IMR-90 (cell line): ENCODE measurements at regions not wholly inside any gene's neighbourhood (a gene's known extent, or its start where the extent isn't known, plus 50 kb on each side); places are given as distances from the start of the nearest gene placed in this dataset.

Source experiments
- ATAC-seq: fragments of 200-7000 bp; cut with Tn5 transposase; 2 replicates; pipeline ENCODE4 v1.9.1; 2020; ENCODE audit warnings: low read depth, mild to moderate bottlenecking, moderate library complexity
- BruUV-seq: library from RNA; stranded (reverse); fragments of 400-500 nt; replicated peaks from 2 replicates; lab custom pipeline; 2021; lab: Mats Ljungman, UMichigan
- CTCF ChIA-PET: fragments of 300-600 bp; formaldehyde crosslinking; extraction: SDS; loops from one replicate; lab custom pipeline; 2021; ENCODE audit warnings: antibody characterized with exemption; lab: Yijun Ruan, JAX
- POLR2A ChIA-PET: fragments of 300-600 bp; sonication (Branson Sonifier 250); formaldehyde crosslinking; loops from one replicate; lab custom pipeline; 2022; ENCODE audit warnings: antibody characterized with exemption; ENCODE audit not compliant: unreplicated experiment; lab: Charles Lee
- DNase-seq: peaks from one replicate; pipeline ENCODE4 v3.0.0; 2013
- H2AFZ ChIP-seq: replicated peaks from 2 replicates; pipeline ENCODE3; 2013; ENCODE audit warnings: low read length, mild to moderate bottlenecking; ENCODE audit not compliant: poor library complexity
- H2AK5ac ChIP-seq: 2 replicates; pipeline ENCODE4 v1.6.1; 2013; ENCODE audit warnings: low read depth, low read length, inconsistent platforms
- H2AK9ac ChIP-seq: replicated peaks from 2 replicates; pipeline ENCODE3; 2013; ENCODE audit warnings: mild to moderate bottlenecking, low read depth, low read length, moderate library complexity; ENCODE audit not compliant: poor library complexity
- H2BK120ac ChIP-seq: 2 replicates; pipeline ENCODE4 v1.6.1; 2013; ENCODE audit warnings: low read depth, low read length, inconsistent platforms
- H2BK15ac ChIP-seq: 3 replicates; pipeline ENCODE4 v1.6.1; 2013; ENCODE audit warnings: low read depth, low read length, inconsistent platforms
- H2BK20ac ChIP-seq: 2 replicates; pipeline ENCODE4 v1.6.1; 2013; ENCODE audit warnings: low read depth, mild to moderate bottlenecking, inconsistent platforms, low read length, moderate library complexity
- H2BK5ac ChIP-seq: 2 replicates; pipeline ENCODE4 v1.6.1; 2013; ENCODE audit warnings: mild to moderate bottlenecking, low read depth, low read length, inconsistent platforms; ENCODE audit not compliant: poor library complexity, severe bottlenecking
- H3K14ac ChIP-seq: replicated peaks from 2 replicates; pipeline ENCODE4 v1.6.1; 2013; ENCODE audit warnings: low read depth, low read length, inconsistent platforms
- H3K18ac ChIP-seq: 2 replicates; pipeline ENCODE4 v1.6.1; 2013; ENCODE audit warnings: low read depth, low read length, control low read depth
- H3K23ac ChIP-seq: 2 replicates; pipeline ENCODE4 v1.6.1; 2013; ENCODE audit warnings: low read depth, low read length, inconsistent platforms
- H3K27ac ChIP-seq: 2 replicates; pipeline ENCODE4 v1.5.1; 2013; ENCODE audit warnings: mild to moderate bottlenecking, control low read depth, low read length; ENCODE audit not compliant: insufficient read depth
- H3K27me3 ChIP-seq: 2 replicates; pipeline ENCODE4 v1.6.1; 2013; ENCODE audit warnings: low read length; ENCODE audit not compliant: control insufficient read depth, insufficient read depth
- H3K36me3 ChIP-seq: 2 replicates; pipeline ENCODE4 v1.6.1; 2013; ENCODE audit warnings: low read length, mixed read lengths; ENCODE audit not compliant: control insufficient read depth, insufficient read depth
- H3K4ac ChIP-seq: 2 replicates; pipeline ENCODE4 v1.6.1; 2013; ENCODE audit warnings: low read depth, low read length, inconsistent platforms
- H3K4me1 ChIP-seq: 2 replicates; pipeline ENCODE4 v1.6.1; 2013; ENCODE audit warnings: low read length, mixed read lengths; ENCODE audit not compliant: control insufficient read depth, insufficient read depth
- H3K4me2 ChIP-seq: 2 replicates; pipeline ENCODE4 v1.6.1; 2013; ENCODE audit warnings: low read depth, mild to moderate bottlenecking, control low read depth, low read length, moderate library complexity
- H3K4me3 ChIP-seq: 2 replicates; pipeline ENCODE4 v1.5.1; 2013; ENCODE audit warnings: low read depth, mild to moderate bottlenecking, control low read depth, low read length, moderate library complexity; ENCODE audit not compliant: insufficient read depth
- H3K56ac ChIP-seq: 2 replicates; pipeline ENCODE4 v1.6.1; 2013; ENCODE audit warnings: low read length, inconsistent platforms; ENCODE audit not compliant: insufficient read depth; ENCODE audit errors: extremely low read depth
- H3K79me1 ChIP-seq, 2 experiments: 2 replicates each; pipeline ENCODE4 v1.6.1; 2013; ENCODE audit warnings: low read length in 2 of 2, inconsistent platforms in 1 of 2, low read depth in 1 of 2
- H3K9ac ChIP-seq: 2 replicates; pipeline ENCODE4 v1.6.1; 2013; ENCODE audit warnings: low read depth, low read length, control low read depth
- H3K9me1 ChIP-seq: 2 replicates; pipeline ENCODE4 v1.6.1; 2013; ENCODE audit warnings: low read length, inconsistent platforms; ENCODE audit not compliant: insufficient read depth
- H3K9me3 ChIP-seq: 2 replicates; pipeline ENCODE4 v1.6.1; 2013; ENCODE audit warnings: low read length; ENCODE audit not compliant: control insufficient read depth, insufficient read depth
- H4K20me1 ChIP-seq: 2 replicates; pipeline ENCODE4 v1.6.1; 2013; ENCODE audit warnings: low read length, inconsistent platforms; ENCODE audit not compliant: insufficient read depth
- H4K5ac ChIP-seq: 2 replicates; pipeline ENCODE4 v1.6.1; 2013; ENCODE audit warnings: mild to moderate bottlenecking, low read depth, low read length, control low read depth
- H4K8ac ChIP-seq, 2 experiments: 2 replicates each; pipeline ENCODE4 v1.6.1; 2013; ENCODE audit warnings: low read depth in 2 of 2, low read length in 2 of 2, control low read depth in 1 of 2, inconsistent platforms in 1 of 2
- H4K91ac ChIP-seq: 2 replicates; pipeline ENCODE4 v1.6.1; 2013; ENCODE audit warnings: low read depth, low read length, inconsistent platforms; ENCODE audit not compliant: insufficient read depth
- BHLHE40 ChIP-seq: fragments of 150-350 bp; IDR thresholded peaks from 2 replicates; pipeline ENCODE4 v1.6.1; 2016; ENCODE audit warnings: mild to moderate bottlenecking, low read depth, low read length
- CEBPB ChIP-seq: IDR thresholded peaks from 2 replicates; pipeline ENCODE4 v1.6.1; 2012; ENCODE audit warnings: low read depth, low read length, improper control_type of control experiment
- CHD1 ChIP-seq: IDR thresholded peaks from 2 replicates; pipeline ENCODE4 v1.6.1; 2012; ENCODE audit warnings: low read depth, low read length, improper control_type of control experiment
- FOS ChIP-seq: fragments of 150-350 bp; IDR thresholded peaks from 2 replicates; pipeline ENCODE4 v1.6.1; 2016; ENCODE audit warnings: low read depth, low read length
- MAFK ChIP-seq: IDR thresholded peaks from 2 replicates; pipeline ENCODE4 v1.6.1; 2012; ENCODE audit warnings: low read depth, low read length, improper control_type of control experiment
- MAZ ChIP-seq: IDR thresholded peaks from 2 replicates; pipeline ENCODE4 v1.6.1; 2012; ENCODE audit warnings: low read depth, mild to moderate bottlenecking, low read length, improper control_type of control experiment, moderate library complexity, borderline replicate concordance
- MXI1 ChIP-seq: IDR thresholded peaks from 2 replicates; pipeline ENCODE4 v1.6.1; 2012; ENCODE audit warnings: low read depth, mild to moderate bottlenecking, low read length, moderate library complexity, borderline replicate concordance
- NFE2L2 ChIP-seq: fragments of 150-350 bp; IDR thresholded peaks from 2 replicates; pipeline ENCODE4 v1.6.1; 2016; ENCODE audit warnings: low read depth, mild to moderate bottlenecking, low read length
- POLR2A ChIP-seq: IDR thresholded peaks from 2 replicates; pipeline ENCODE4 v1.6.1; 2012; ENCODE audit warnings: mild to moderate bottlenecking, low read depth, low read length
- RAD21 ChIP-seq: IDR thresholded peaks from 2 replicates; pipeline ENCODE4 v1.6.1; 2012; ENCODE audit warnings: low read length, improper control_type of control experiment
- RCOR1 ChIP-seq: IDR thresholded peaks from 2 replicates; pipeline ENCODE4 v1.6.1; 2012; ENCODE audit warnings: mild to moderate bottlenecking, low read length, improper control_type of control experiment; ENCODE audit not compliant: insufficient replicate concordance
- SMC3 ChIP-seq: fragments of 150-350 bp; IDR thresholded peaks from 2 replicates; pipeline ENCODE4 v1.6.1; 2016; ENCODE audit warnings: low read depth, mild to moderate bottlenecking, antibody characterized with exemption, low read length, moderate library complexity
- WGBS, 2 experiments: methylation state at CpG; one replicate each; pipeline versions ENCODE4 v1.1.5 to v1.1.7; 2013; ENCODE audit warnings: missing lambda C conversion rate in 2 of 2; ENCODE audit not compliant: insufficient read length in 1 of 2; ENCODE audit errors: extremely low coverage in 2 of 2; 5-methylcytosine and 5-hydroxymethylcytosine counted together
- dilution Hi-C: fragments of 300-500 bp; cut with HindIII; formaldehyde crosslinking; loops from one replicate; pipeline ENCODE4 v1.14.3; 2018; ENCODE audit warnings: low sequenced_read_pairs; ENCODE audit not compliant: unreplicated experiment
- in situ Hi-C: fragments of 300-500 bp; cut with MboI; formaldehyde crosslinking; loops from 3 replicates; pipeline ENCODE4 v1.14.3; 2019; ENCODE audit warnings: low sequenced_read_pairs, inconsistent platforms, mixed read lengths
- intact Hi-C: fragments of 100-400 bp; cut with micrococcal nuclease; formaldehyde crosslinking; loops from 2 replicates; pipeline ENCODE4 v1.10.0; 2022
- TF ChIP-seq, protein P1 (sequence below): fragments of 150-350 bp; IDR thresholded peaks from 2 replicates; pipeline ENCODE4 v1.6.1; 2016; ENCODE audit warnings: low read depth, mild to moderate bottlenecking, low read length, moderate library complexity, borderline replicate concordance
- TF ChIP-seq, protein P2 (sequence below): conservative IDR thresholded peaks from 2 replicates; pipeline ENCODE4 v1.5.1; 2012; ENCODE audit warnings: mild to moderate bottlenecking, low read depth, low read length, improper control_type of control experiment
- TF ChIP-seq, protein P3 (sequence below): fragments of 150-350 bp; IDR thresholded peaks from 2 replicates; pipeline ENCODE4 v1.6.1; 2017; ENCODE audit warnings: mild to moderate bottlenecking, antibody characterized with exemption, low read length, low read depth

DNA sequence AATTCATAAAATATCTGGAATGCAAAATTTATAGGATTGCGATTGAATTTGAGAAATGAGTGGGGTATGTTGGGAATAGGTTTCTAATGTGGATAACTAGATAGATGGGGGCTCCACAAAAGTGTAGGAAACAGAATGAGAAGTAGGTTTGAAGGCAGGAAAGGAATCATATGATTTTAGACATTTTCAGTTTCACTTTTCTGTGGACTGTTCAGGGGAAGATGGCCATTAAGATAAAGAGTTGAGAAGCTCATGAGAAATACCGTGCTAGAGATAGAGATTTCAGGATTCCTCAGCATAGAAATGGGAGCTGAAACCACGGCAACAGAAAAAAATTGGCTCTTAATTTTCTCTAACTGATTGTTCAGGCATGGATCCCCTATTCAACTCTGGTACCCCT is 163.4 kb upstream of the CD180 start:
- no peak overlapping the region for H2BK20ac ChIP-seq
- in situ Hi-C loops (no loop called here), dilution Hi-C loops (no loop called here), intact Hi-C loops (no loop called here)
- TF ChIP-seq NFE2L2 (no peak), SMC3 (no peak), BHLHE40 (no peak), CHD1 (no peak), MAZ (no peak), CEBPB (no peak), RCOR1 (no peak), RAD21 (no peak), POLR2A (no peak), MAFK (no peak), MXI1 (no peak), FOS (no peak)
- TF ChIP-seq, protein P1, sequence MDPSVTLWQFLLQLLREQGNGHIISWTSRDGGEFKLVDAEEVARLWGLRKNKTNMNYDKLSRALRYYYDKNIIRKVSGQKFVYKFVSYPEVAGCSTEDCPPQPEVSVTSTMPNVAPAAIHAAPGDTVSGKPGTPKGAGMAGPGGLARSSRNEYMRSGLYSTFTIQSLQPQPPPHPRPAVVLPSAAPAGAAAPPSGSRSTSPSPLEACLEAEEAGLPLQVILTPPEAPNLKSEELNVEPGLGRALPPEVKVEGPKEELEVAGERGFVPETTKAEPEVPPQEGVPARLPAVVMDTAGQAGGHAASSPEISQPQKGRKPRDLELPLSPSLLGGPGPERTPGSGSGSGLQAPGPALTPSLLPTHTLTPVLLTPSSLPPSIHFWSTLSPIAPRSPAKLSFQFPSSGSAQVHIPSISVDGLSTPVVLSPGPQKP, result no peak
- TF ChIP-seq, protein P2, sequence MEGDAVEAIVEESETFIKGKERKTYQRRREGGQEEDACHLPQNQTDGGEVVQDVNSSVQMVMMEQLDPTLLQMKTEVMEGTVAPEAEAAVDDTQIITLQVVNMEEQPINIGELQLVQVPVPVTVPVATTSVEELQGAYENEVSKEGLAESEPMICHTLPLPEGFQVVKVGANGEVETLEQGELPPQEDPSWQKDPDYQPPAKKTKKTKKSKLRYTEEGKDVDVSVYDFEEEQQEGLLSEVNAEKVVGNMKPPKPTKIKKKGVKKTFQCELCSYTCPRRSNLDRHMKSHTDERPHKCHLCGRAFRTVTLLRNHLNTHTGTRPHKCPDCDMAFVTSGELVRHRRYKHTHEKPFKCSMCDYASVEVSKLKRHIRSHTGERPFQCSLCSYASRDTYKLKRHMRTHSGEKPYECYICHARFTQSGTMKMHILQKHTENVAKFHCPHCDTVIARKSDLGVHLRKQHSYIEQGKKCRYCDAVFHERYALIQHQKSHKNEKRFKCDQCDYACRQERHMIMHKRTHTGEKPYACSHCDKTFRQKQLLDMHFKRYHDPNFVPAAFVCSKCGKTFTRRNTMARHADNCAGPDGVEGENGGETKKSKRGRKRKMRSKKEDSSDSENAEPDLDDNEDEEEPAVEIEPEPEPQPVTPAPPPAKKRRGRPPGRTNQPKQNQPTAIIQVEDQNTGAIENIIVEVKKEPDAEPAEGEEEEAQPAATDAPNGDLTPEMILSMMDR, result no peak
- TF ChIP-seq, protein P3, sequence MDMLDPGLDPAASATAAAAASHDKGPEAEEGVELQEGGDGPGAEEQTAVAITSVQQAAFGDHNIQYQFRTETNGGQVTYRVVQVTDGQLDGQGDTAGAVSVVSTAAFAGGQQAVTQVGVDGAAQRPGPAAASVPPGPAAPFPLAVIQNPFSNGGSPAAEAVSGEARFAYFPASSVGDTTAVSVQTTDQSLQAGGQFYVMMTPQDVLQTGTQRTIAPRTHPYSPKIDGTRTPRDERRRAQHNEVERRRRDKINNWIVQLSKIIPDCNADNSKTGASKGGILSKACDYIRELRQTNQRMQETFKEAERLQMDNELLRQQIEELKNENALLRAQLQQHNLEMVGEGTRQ, result no peak
- no peak overlapping the region for H2BK5ac ChIP-seq
- no peak overlapping the region for H2AK9ac ChIP-seq
- no peak overlapping the region for H4K8ac ChIP-seq
- no peak for DNase-seq
- no peak for ATAC-seq
- H3K27ac ChIP-seq, result no peak overlapping the region
- H3K9me3 ChIP-seq, result no peaks in the 10 kb centered on the region
- no peak overlapping the region for H3K4me3 ChIP-seq
- no peak overlapping the region for H3K9ac ChIP-seq
- no peak overlapping the region for H3K56ac ChIP-seq
- H2BK15ac ChIP-seq, result no peak overlapping the region
- no peak overlapping the region for H3K18ac ChIP-seq
- no peak overlapping the region for H2AFZ ChIP-seq
- H4K20me1 ChIP-seq, result no peaks in the 10 kb centered on the region
- ChIA-PET POLR2A (no interaction called here), CTCF (no interaction called here)
- H3K4me2 ChIP-seq, result no peak overlapping the region
- no peak overlapping the region for H2BK120ac ChIP-seq
- BruUV-seq, result no TSS peak
- 0 out of 2 replicates have a peak, but pooled peaks cover 5% of the 10 kb centered on the region for H3K27me3 ChIP-seq
- H4K91ac ChIP-seq, result no peak overlapping the region
- no peak overlapping the region for H2AK5ac ChIP-seq
- H3K4me1 ChIP-seq, result no peaks in the 10 kb centered on the region
- H3K4ac ChIP-seq, result no peak overlapping the region
- no peaks in the 10 kb centered on the region for H3K79me1 ChIP-seq
- H4K5ac ChIP-seq, result no peak overlapping the region
- H3K9me1 ChIP-seq, result no peaks in the 10 kb centered on the region
- WGBS, 2 experiments, result 100% methylated on average over 1 of the region's 3 CpGs
- no peak overlapping the region for H3K14ac ChIP-seq
- H3K36me3 ChIP-seq, result no peaks in the 10 kb centered on the region
- no peak overlapping the region for H3K23ac ChIP-seq
